ENCODE measurements at regions not wholly inside any gene's neighbourhood (a gene's known extent, or its start where the extent isn't known, plus 50 kb on each side); places are given as distances from the start of the nearest gene placed in this dataset.
"Not testable (repeated sequence)": the region's sequence is repeated elsewhere in the genome, so short reads cannot be mapped to it uniquely, and the experiment has no call there.

- in situ Hi-C loops (cut with MboI; ENCODE audit: low pct_unique_long_range_greater_than_20kb, low sequenced_read_pairs), result no loop called here
- DNase-seq, result no peak
These were observed 214.2 kb upstream of the ETAA1 start for GRCh38 chr2:67182884-67183283.

- in situ Hi-C loops (cut with MboI; ENCODE audit: low pct_unique_long_range_greater_than_20kb, low sequenced_read_pairs), result no loop called here
- DNase-seq, result no peak
These were observed 210.8 kb upstream of the ETAA1 start for GRCh38 chr2:67186326-67186725.

GRCh38 chr2:67186871-67187270 is 210.3 kb upstream of the ETAA1 start:
- DNase-seq, result no peak
- in situ Hi-C loops (cut with MboI; ENCODE audit: low pct_unique_long_range_greater_than_20kb, low sequenced_read_pairs), result no loop called here

- DNase-seq; in situ Hi-C loops (cut with MboI; ENCODE audit: low pct_unique_long_range_greater_than_20kb, low sequenced_read_pairs): not testable (repeated sequence)
These were observed 201.8 kb upstream of the ETAA1 start for GRCh38 chr2:67195327-67195726.

GRCh38 chr2:67201521-67201920 is 195.6 kb upstream of the ETAA1 start:
- no peak for DNase-seq

GRCh38 chr2:67204349-67204748 is 192.8 kb upstream of the ETAA1 start:
- in situ Hi-C loops (cut with MboI; ENCODE audit: low pct_unique_long_range_greater_than_20kb, low sequenced_read_pairs), result no loop called here
- no peak for DNase-seq

More at GRCh38 chr2:67201521-67201920, 195.6 kb upstream of the ETAA1 start:
- in situ Hi-C loops (cut with MboI; ENCODE audit: low pct_unique_long_range_greater_than_20kb, low sequenced_read_pairs), result no loop called here

- in situ Hi-C loops (cut with MboI; ENCODE audit: low pct_unique_long_range_greater_than_20kb, low sequenced_read_pairs), result no loop called here
- DNase-seq, result no peak
These were observed 188.1 kb upstream of the ETAA1 start for GRCh38 chr2:67208887-67209500.

GRCh38 chr2:67210430-67210829 is 186.7 kb upstream of the ETAA1 start:
- in situ Hi-C loops (cut with MboI; ENCODE audit: low pct_unique_long_range_greater_than_20kb, low sequenced_read_pairs), result no loop called here
- no peak for DNase-seq

GRCh38 chr2:67212203-67212602 is 184.9 kb upstream of the ETAA1 start:
- DNase-seq, result no peak
- in situ Hi-C loops (cut with MboI; ENCODE audit: low pct_unique_long_range_greater_than_20kb, low sequenced_read_pairs), result no loop called here

- DNase-seq, result no peak
- in situ Hi-C loops (cut with MboI; ENCODE audit: low pct_unique_long_range_greater_than_20kb, low sequenced_read_pairs), result no loop called here
These were observed 183.9 kb upstream of the ETAA1 start for GRCh38 chr2:67213270-67213670.

- in situ Hi-C loops (cut with MboI; ENCODE audit: low pct_unique_long_range_greater_than_20kb, low sequenced_read_pairs), result no loop called here
- DNase-seq, result no peak
These were observed 183.3 kb upstream of the ETAA1 start for GRCh38 chr2:67213677-67214402.

GRCh38 chr2:67214585-67215185 is 182.4 kb upstream of the ETAA1 start:
- no peak for DNase-seq
- in situ Hi-C loops (cut with MboI; ENCODE audit: low pct_unique_long_range_greater_than_20kb, low sequenced_read_pairs), result no loop called here

- in situ Hi-C loops (cut with MboI; ENCODE audit: low pct_unique_long_range_greater_than_20kb, low sequenced_read_pairs), result no loop called here
- peak; percentile 49 for DNase-seq
These were observed 181.7 kb upstream of the ETAA1 start for GRCh38 chr2:67215214-67216055.

- in situ Hi-C loops (cut with MboI; ENCODE audit: low pct_unique_long_range_greater_than_20kb, low sequenced_read_pairs), result no loop called here
- no peak for DNase-seq
These were observed 181.0 kb upstream of the ETAA1 start for GRCh38 chr2:67216103-67216502.

- in situ Hi-C loops (cut with MboI; ENCODE audit: low pct_unique_long_range_greater_than_20kb, low sequenced_read_pairs), result no loop called here
These were observed 180.3 kb upstream of the ETAA1 start for GRCh38 chr2:67216881-67217280.

GRCh38 chr2:67217398-67217797 is 179.7 kb upstream of the ETAA1 start:
- in situ Hi-C loops (cut with MboI; ENCODE audit: low pct_unique_long_range_greater_than_20kb, low sequenced_read_pairs), result no loop called here
- DNase-seq, result no peak

More at GRCh38 chr2:67216881-67217280, 180.3 kb upstream of the ETAA1 start:
- no peak for DNase-seq

- in situ Hi-C loops (cut with MboI; ENCODE audit: low pct_unique_long_range_greater_than_20kb, low sequenced_read_pairs), result no loop called here
- DNase-seq, result no peak
These were observed 179.1 kb upstream of the ETAA1 start for GRCh38 chr2:67218056-67218455.

- in situ Hi-C loops (cut with MboI; ENCODE audit: low pct_unique_long_range_greater_than_20kb, low sequenced_read_pairs), result no loop called here
- DNase-seq, result no peak
These were observed 177.5 kb upstream of the ETAA1 start for GRCh38 chr2:67219651-67220050.

- DNase-seq, result no peak
- in situ Hi-C loops (cut with MboI; ENCODE audit: low pct_unique_long_range_greater_than_20kb, low sequenced_read_pairs), result no loop called here
These were observed 175.9 kb upstream of the ETAA1 start for GRCh38 chr2:67221266-67221665.

Measured in KBM-7 (cell line).